Kidney (tissue), 10 donors: ENCODE measurements at regions not wholly inside any gene's neighbourhood (a gene's known extent, or its start where the extent isn't known, plus 50 kb on each side); places are given as distances from the start of the nearest gene placed in this dataset.
"Not testable (repeated sequence)": the region's sequence is repeated elsewhere in the genome, so short reads cannot be mapped to it uniquely, and the experiment has no call there.

Experiments
- DNase-seq, 5 donors: peaks; one replicate each; pipeline ENCODE4 v3.0.0-alpha.2; 2013 to 2020
- FAIRE-seq: peaks from 2 replicates; lab custom pipeline; 2012; peaks lifted over from hg19 to GRCh38; lab: Jason Lieb, UNC
- H3K27ac ChIP-seq, 2 donors: one replicate each; pipeline ENCODE4 v1.7.0; 2013; ENCODE audit warnings: low read depth in 2 of 2, low read length in 2 of 2, inconsistent platforms in 1 of 2
- H3K27me3 ChIP-seq: one replicate; pipeline ENCODE4 v1.7.1; 2013; ENCODE audit warnings: low read length, inconsistent platforms; ENCODE audit not compliant: control insufficient read depth, insufficient read depth
- H3K36me3 ChIP-seq, 3 donors: one replicate each; pipeline versions ENCODE4 v1.7.0 to v1.7.1; 2013; ENCODE audit warnings: low read length in 3 of 3, control low read depth in 1 of 3, inconsistent platforms in 1 of 3; ENCODE audit not compliant: insufficient read depth in 3 of 3, control insufficient read depth in 2 of 3
- H3K4me1 ChIP-seq, 3 donors: one replicate each; pipeline versions ENCODE4 v1.7.0 to v1.7.1; 2013; ENCODE audit warnings: low read length in 3 of 3, inconsistent platforms in 1 of 3, low read depth in 1 of 3; ENCODE audit not compliant: control insufficient read depth in 2 of 3, insufficient read depth in 2 of 3
- H3K4me3 ChIP-seq, 3 donors: one replicate each; pipeline versions ENCODE4 v1.7.0 to v1.8.1; 2013; ENCODE audit warnings: low read length in 3 of 3, control low read depth in 1 of 3, inconsistent platforms in 1 of 3
- H3K9ac ChIP-seq, 3 donors: one replicate each; pipeline versions ENCODE4 v1.7.0 to v1.7.1; 2013; ENCODE audit warnings: low read length in 3 of 3, control low read depth in 1 of 3, inconsistent platforms in 1 of 3
- H3K9me3 ChIP-seq, 3 donors: one replicate each; pipeline versions ENCODE4 v1.7.0 to v1.7.1; 2013; ENCODE audit warnings: low read length in 3 of 3, control low read depth in 1 of 3, inconsistent platforms in 1 of 3; ENCODE audit not compliant: control insufficient read depth in 2 of 3, insufficient read depth in 1 of 3
- intact Hi-C: fragments of 100-400 bp; cut with DNase I; formaldehyde crosslinking; loops from one replicate; pipeline ENCODE4 v1.11.1; 2022
- donor health status: control.
- donor health status: control.
- donor health status: DM: yes; HTN: yes; CAD: no.
- donor health status: Normal renal cell carcinoma (clear cell type).

DNA sequence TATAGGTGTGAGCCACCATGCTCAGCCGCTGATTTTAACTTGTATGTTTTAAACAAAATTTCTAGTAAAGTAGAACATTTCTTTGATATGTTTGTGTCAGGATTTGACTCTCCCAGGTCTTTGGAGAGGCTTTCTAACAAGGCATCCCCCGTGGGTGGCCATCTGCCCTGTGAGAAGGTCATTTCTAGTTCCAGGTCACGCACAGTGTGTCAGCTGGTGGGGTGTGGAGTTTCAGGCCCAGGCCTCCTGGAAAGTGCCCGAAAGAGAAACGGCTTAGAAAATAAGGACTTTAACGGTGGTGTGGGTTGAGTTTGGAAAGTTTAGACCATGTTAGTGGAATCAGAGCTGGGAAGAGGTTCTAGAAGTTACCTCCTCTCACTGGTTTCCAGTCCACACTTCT is 61.0 kb downstream of the SPDYE17 start:
- DNase-seq, H3K9ac ChIP-seq, H3K9me3 ChIP-seq, H3K4me3 ChIP-seq, H3K27me3 ChIP-seq, FAIRE-seq, H3K27ac ChIP-seq, H3K4me1 ChIP-seq, H3K36me3 ChIP-seq, intact Hi-C loops: not testable (repeated sequence)

DNA sequence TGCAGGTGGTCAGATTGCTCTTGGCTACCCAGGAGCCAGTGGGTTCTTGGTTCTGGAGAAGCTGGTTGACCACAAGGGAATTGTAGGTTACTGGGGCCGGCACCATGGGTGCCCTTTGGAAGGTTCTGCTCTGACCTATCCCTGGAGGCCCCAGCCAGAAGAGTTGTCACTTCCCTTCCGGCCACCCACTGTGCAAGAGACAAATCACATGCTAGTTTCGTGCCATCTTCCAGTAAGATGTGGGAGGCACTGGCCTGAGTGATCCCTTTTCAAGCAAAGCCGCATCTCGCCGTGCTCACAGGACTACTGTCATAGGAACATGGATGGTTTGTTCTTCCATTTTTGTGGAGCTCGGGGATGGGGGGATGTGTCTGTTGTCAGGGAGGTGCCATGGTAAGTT is 62.3 kb downstream of the SPDYE17 start:
- H3K4me1 ChIP-seq, FAIRE-seq, H3K9me3 ChIP-seq, H3K36me3 ChIP-seq, intact Hi-C loops, H3K4me3 ChIP-seq, DNase-seq, H3K9ac ChIP-seq, H3K27ac ChIP-seq, H3K27me3 ChIP-seq: not testable (repeated sequence)

DNA sequence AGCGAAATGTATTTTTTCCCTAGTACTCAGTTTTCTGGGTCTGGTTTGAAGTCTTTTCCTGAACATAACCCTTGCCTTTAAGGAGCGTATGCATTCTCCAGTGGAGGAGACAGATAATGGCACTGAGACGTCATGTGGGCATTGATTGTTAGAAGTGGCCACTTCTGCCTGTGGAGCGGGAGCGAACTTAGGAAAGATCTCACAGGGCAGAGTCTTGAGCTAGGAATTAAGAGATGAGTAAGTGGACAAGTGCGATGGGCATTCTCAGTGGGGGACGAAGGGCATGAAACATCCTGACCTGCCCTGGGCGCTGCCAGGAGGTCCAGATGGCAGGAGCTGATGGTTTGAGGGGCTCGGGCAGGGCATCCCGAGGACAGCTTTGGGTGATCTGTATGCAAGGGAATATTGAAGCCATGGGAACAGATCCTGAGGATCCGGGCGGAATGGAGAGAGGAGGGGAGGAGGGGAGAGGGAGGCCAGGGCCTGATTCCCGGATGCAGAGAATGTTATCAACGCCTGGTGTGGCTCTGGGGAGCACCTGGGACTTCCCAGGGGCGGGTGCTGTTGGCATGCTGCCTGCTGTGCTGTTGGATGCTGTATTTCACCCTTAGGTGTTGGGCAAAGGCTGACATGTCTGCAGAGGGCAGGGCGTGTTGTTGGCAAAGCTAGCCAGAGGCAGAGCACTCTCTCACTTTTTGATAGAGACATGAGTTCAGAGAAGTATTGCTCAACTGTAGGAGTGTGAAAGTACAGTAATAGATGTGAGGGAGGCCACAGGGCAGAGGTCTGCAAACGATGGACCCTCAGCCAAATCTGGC is 66.2 kb downstream of the SPDYE17 start:
- H3K27ac ChIP-seq, H3K9me3 ChIP-seq, H3K27me3 ChIP-seq, FAIRE-seq, intact Hi-C loops, H3K9ac ChIP-seq, DNase-seq, H3K4me3 ChIP-seq, H3K36me3 ChIP-seq, H3K4me1 ChIP-seq: not testable (repeated sequence)

DNA sequence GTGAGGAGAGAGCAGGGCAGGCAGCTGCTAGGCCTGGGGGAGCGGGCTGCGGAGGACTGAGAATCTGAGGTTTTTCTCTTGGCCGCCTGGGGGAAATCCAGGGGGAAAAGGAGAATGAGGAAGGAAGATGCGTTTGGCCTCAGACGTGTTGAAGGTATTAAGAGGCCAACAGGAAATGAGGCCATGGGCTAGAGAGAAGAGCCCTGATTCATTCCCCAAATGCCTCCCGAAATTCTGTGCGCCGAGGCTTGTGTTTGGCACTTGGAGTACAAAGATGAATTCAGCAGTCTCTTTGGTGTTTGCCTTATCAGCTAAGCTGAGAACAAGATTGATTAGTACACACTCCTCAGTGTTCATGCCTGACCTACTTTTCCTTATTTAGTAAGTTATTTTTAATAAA is 68.1 kb downstream of the SPDYE17 start:
- FAIRE-seq, H3K4me1 ChIP-seq, DNase-seq, H3K27ac ChIP-seq, intact Hi-C loops, H3K4me3 ChIP-seq, H3K27me3 ChIP-seq, H3K9me3 ChIP-seq, H3K9ac ChIP-seq, H3K36me3 ChIP-seq: not testable (repeated sequence)

DNA sequence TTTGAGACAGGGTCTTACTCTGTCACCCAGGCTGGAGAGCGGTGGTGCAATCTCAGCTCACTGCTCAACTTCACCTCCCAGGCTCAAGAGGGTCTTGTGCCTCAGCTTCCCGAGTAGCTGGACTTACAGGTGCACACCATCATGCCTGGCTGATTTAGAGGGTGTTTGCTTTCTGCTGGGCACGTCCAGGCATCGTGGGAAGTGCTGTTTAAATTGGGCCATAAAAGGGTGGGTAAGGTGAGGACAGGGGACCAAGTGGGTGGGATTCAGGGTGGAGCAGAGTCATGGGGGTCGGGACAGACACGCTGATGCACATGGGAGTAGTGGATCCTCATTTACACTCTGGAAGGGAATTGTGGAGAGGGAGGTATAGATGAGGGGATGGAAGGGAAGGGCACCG is 69.1 kb downstream of the SPDYE17 start:
- H3K36me3 ChIP-seq, H3K9me3 ChIP-seq, H3K4me3 ChIP-seq, H3K27ac ChIP-seq, H3K27me3 ChIP-seq, intact Hi-C loops, H3K9ac ChIP-seq, DNase-seq, H3K4me1 ChIP-seq, FAIRE-seq: not testable (repeated sequence)

DNA sequence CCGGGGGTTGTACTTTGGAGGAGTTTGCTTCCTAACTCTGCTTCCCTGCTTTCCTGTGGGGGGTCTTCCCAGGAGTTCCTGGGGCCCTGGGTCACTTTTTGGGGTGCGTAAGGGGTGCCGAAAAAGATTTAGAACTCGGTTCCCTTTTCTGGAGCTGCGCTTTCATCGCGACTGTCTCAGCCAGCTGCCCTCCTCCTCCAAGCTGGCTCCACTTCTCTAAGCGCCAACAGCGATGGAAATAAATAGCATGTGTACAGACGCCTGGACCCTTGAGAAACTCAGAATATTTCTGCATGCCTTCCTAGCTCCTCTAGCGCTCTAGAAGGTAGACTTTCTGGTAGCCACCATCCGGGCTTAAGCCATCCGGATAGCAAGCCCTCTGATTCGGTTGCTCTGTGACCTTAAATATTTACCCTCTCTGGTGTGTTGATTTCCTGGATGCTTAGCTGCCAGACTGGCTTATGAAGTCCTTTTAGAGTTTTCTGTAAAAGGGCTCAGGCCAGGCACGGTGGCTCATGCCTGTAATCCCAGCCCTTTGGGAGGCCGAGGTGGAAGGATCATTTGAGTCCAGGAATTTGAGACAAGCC is 71.7 kb downstream of the SPDYE17 start:
- H3K36me3 ChIP-seq, intact Hi-C loops, FAIRE-seq, H3K9me3 ChIP-seq, DNase-seq, H3K27ac ChIP-seq, H3K9ac ChIP-seq, H3K27me3 ChIP-seq, H3K4me3 ChIP-seq, H3K4me1 ChIP-seq: not testable (repeated sequence)

DNA sequence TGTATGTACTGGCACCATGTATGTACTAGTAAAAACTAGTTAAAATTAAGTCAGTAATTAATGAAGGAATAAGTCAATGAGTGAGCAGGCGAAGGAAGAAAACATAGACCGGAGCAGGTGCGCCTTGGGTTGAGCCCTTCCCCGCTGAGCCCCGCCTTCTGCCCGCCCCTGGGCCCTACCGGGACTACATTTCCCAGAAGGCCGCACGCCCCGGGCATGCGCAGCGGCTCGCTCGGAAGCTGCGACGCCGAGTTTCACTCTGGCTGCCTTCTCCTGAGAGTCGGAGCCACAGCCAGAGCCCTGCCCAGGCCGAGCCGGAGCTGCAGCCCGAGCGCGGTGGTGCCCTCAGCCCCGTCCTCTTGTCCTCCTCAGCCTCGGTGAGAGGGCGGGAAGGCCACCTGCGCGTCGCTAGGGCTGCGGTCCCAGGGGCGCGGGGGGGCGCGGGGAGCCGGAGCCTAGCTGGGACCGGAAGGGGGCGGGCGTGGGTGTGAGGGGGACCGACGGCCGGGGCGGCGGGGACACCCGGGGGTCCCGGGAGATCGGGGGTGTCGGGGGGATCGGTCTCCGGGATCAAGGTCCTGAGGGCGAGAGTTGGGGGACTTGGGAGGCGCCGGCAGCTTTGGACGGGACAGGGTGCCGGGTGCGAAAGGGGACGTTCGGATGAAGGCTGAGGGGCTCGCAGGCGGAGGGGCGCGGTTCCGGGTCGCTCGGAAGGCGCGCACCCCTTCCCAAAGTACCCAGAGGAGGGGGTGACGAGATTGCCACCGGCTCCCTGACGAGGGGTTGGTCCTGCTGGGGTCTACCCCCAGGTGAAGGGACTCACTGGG is 72.4 kb downstream of the SPDYE17 start:
- H3K4me1 ChIP-seq, H3K27me3 ChIP-seq, intact Hi-C loops, H3K9ac ChIP-seq, H3K4me3 ChIP-seq, DNase-seq, H3K9me3 ChIP-seq, H3K27ac ChIP-seq, H3K36me3 ChIP-seq, FAIRE-seq: not testable (repeated sequence)

DNA sequence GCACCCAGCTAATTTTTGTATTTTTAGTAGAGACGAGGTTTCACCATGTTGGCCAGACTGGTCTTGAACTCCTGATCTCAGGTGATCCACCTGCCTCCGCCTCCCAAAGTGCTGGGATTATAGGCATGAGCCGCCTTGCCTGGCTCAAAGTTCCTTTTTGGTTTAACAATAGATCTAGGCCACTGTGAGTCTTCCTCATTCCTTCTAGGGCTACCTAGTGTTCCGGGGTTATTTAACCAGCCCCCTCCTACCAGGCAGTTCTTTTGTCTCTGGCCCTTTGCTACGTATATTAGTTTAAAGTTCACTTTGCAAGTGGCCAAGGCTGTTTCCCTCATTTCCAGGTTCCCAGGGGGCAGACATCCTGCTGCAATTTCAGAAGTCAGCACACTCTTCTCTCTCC is 75.6 kb downstream of the SPDYE17 start:
- H3K36me3 ChIP-seq, H3K4me1 ChIP-seq, FAIRE-seq, H3K4me3 ChIP-seq, H3K27ac ChIP-seq, intact Hi-C loops, H3K27me3 ChIP-seq, H3K9ac ChIP-seq, H3K9me3 ChIP-seq, DNase-seq: not testable (repeated sequence)
